GM10248 (cell line): ENCODE measurements at regions not wholly inside any gene's neighbourhood (a gene's known extent, or its start where the extent isn't known, plus 50 kb on each side); places are given as distances from the start of the nearest gene placed in this dataset.

Experiments used
- CTCF ChIA-PET: fragments of 300-600 bp; sonication (Branson Sonifier 250); formaldehyde crosslinking; extraction: SDS; loops from one replicate; lab custom pipeline; 2021; ENCODE audit warnings: antibody characterized with exemption; lab: Yijun Ruan, JAX
- POLR2A ChIA-PET: fragments of 350-650 bp; sonication (Branson Sonifier 250); formaldehyde crosslinking; extraction: SDS; loops from one replicate; lab custom pipeline; 2020; ENCODE audit warnings: antibody characterized with exemption; lab: Yijun Ruan, JAX
- DNase-seq: peaks from one replicate; pipeline ENCODE4 v3.0.0; 2012; ENCODE audit errors: extremely low spot score
- TF ChIP-seq, protein P1 (sequence below): IDR thresholded peaks from 2 replicates; pipeline ENCODE4 v1.5.1; 2012; ENCODE audit warnings: mild to moderate bottlenecking, low read depth; ENCODE audit errors: extremely low read depth, missing control alignments, control extremely low read depth

DNA sequence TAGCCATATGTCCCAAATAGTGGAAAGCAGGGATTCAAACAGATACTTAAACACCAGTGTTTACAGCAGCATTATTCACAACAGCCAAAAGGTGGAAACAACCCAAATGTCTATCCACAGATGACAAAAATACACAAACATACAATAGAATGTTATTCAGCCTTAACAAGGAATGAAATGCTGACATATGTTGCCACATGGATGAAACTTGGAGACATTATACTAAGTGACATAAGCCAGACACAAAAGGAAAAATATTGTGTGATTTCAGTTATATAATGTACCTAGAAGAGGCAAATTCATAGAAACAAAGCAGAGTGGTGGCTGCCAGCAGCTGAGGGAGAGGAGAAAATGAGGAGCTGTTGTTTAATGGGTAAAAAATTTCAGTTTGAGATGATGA lies 533.9 kb upstream of the FZD8 start:
- POLR2A ChIA-PET: no interaction called here
- TF ChIP-seq, protein P1, sequence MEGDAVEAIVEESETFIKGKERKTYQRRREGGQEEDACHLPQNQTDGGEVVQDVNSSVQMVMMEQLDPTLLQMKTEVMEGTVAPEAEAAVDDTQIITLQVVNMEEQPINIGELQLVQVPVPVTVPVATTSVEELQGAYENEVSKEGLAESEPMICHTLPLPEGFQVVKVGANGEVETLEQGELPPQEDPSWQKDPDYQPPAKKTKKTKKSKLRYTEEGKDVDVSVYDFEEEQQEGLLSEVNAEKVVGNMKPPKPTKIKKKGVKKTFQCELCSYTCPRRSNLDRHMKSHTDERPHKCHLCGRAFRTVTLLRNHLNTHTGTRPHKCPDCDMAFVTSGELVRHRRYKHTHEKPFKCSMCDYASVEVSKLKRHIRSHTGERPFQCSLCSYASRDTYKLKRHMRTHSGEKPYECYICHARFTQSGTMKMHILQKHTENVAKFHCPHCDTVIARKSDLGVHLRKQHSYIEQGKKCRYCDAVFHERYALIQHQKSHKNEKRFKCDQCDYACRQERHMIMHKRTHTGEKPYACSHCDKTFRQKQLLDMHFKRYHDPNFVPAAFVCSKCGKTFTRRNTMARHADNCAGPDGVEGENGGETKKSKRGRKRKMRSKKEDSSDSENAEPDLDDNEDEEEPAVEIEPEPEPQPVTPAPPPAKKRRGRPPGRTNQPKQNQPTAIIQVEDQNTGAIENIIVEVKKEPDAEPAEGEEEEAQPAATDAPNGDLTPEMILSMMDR: no peak
- DNase-seq: no peak
- CTCF ChIA-PET: no interaction called here

DNA sequence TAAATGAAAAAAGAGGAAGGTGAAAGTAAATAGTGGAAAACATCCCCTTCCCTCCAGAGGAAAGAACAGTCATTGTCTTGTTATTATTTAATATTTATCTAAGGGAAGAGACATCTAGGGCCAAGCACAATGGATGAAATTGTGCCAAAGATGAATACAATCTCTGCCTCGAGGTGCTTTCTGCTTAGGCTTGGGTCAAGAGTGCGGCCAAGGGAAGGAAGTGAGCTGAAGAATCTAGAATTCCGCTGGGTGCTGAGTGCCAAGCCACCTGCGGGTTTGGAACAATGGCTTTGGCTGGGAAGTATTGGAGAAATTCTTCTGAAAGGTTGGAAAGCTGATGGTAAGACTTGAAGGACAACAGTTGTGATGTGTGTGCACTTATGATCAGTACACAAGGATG lies 531.3 kb upstream of the FZD8 start:
- ChIA-PET POLR2A (no interaction called here), CTCF (interaction anchor here (1.0 kb wide), 1 partner anchor 9 kb away, joined by 3 read pairs; no protein-coding TSS in a partner anchor)
- no peak for DNase-seq
- TF ChIP-seq, protein P1: no peak

DNA sequence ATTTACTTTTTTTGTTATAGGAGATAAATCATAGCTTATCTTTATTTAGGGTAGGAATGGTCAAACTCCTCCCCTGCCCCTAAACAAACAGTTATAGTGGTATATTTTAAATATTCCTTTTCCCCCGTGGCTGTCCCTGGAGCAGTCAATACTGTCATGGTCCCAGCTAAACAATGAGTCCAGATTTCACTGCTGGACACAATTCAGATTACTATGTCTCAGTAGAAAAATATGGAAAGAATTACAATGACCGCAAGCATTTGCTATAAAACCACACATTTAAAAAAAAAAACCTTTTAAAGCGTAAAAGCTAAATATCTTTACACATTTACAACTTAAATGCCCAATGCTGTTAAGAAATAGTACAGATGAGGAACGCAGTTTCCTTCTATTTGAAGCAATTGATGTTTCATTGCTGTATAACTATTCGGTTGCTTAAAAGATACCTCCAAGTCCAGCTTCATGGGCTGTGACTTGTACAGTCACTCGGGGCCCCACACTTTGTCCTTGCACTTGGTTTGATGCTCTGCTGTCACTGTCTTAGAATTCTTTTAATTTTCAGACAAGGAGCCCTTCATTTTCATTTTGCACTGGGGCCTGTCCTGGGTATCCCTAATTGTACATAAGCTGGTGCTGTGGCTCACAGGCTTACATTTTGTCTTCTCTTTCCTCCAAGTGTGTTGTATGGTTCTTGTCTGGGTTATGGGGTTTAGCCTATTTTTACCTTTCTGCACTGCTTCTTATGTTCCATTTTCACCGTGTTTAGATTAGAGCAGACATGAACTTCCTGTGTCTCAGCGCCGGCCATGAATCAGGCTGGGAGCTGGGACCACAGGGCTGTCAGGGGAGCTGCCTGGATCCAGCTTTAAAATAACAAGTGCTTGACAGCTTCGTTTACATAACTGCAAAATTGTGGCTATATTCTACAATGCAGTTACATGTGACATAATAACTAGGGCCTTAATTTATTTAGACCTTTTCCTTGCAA lies 530.2 kb upstream of the FZD8 start:
- CTCF ChIA-PET: no interaction called here
- TF ChIP-seq, protein P1: no peak
- POLR2A ChIA-PET: no interaction called here
- no peak for DNase-seq

DNA sequence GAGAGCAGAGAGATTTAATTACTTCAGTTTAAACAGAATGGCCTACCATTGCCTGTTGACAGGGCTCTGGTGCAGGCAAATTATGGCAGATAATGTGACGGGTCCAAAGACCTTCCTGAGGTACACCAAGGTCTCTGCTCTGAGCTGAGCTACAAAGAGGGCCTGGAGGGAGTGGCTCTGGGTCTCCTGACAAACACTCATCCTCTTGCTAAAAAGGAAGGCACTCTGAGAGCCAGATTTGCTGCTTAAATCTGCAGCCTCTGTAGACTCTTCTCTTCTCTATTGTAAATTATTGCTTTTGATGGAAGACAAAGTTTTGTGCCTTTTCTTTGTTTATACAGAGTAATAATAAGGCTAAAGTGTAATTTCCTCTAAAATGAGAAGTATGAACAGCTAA lies 529.5 kb upstream of the FZD8 start:
- POLR2A ChIA-PET: no interaction called here
- CTCF ChIA-PET: no interaction called here

DNA sequence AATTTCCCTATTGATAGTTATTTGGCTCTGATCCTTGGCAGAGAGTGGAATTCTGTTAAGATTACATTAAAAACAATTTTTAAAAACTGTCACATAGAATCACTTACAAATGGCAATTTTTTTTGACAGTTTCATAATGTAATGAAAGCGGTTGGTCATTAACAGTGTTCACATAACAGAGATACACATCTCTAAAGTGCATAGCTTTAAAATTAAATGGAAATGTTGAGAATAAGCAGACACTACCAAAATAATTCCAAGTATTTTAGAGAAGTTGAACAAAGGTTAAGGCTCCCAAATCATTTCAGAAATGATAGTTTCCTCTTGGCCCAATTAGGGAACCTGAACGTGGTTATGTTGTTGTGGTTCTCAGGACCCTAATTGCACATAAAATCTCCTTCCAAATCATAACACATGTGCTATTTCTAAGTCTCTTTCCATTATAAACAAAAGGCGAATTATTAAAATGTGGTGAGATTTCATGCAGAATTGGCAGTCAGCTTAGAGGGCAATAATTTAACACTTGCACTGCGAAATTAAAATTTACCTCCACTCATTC lies 528.9 kb upstream of the FZD8 start:
- POLR2A ChIA-PET: no interaction called here
- CTCF ChIA-PET: no interaction called here
- TF ChIP-seq, protein P1: no peak
- no peak for DNase-seq

More for the DNA sequence above, 529.5 kb upstream of the FZD8 start:
- TF ChIP-seq, protein P1: no peak
- DNase-seq: no peak

DNA sequence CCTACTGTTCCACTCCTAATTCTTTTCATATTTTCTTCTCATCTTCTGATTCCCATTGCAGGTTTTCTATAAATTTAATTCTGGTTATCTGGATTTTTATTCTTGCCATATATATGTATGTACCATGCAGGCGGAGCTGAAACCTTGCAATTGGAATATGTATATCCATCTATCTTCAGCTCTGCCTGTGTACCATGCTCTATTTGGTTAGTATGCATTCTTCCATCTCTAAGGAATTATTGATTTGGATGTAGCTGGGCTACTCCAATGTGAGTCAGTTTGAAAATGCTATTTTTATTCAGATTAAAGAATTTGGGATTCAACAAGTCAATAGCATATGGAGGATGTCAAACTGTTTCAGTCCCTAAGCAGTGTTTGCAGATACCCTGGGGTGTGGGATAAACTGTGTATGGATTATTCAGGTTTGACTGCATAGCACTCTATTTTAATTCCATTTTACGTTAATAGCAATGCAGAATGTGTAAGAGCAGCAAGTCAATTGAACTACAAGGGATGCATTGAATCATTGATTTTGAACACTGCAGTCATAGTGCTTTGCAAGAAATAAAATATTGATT lies 528.1 kb upstream of the FZD8 start:
- ChIA-PET CTCF (no interaction called here), POLR2A (no interaction called here)
- TF ChIP-seq, protein P1: no peak

More for the DNA sequence above, 528.1 kb upstream of the FZD8 start:
- no peak for DNase-seq
